ENCODE measurements at regions not wholly inside any gene's neighbourhood (a gene's known extent, or its start where the extent isn't known, plus 50 kb on each side); places are given as distances from the start of the nearest gene placed in this dataset.

DNA sequence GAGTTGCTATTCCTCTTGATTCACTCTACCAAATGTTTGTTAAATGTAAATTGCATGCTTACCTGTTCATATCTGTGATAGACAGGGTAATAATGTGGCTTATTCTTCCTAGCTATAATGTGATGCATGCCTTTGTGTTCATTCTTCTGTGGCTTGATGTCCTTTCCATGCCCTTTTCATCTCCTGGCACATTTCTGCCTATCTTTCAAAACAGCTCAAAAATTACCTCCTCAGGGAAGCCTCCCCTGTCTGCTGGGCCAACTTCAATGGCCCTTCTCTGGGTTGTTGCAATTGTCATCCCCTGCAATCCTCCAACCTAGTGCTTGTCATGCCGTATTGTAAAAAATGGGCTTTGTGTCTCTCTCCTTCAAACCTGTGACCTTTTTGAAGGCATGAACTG lies 52.8 kb upstream of the LHCGR start (continued):
- TF ChIP-seq, protein P1, sequence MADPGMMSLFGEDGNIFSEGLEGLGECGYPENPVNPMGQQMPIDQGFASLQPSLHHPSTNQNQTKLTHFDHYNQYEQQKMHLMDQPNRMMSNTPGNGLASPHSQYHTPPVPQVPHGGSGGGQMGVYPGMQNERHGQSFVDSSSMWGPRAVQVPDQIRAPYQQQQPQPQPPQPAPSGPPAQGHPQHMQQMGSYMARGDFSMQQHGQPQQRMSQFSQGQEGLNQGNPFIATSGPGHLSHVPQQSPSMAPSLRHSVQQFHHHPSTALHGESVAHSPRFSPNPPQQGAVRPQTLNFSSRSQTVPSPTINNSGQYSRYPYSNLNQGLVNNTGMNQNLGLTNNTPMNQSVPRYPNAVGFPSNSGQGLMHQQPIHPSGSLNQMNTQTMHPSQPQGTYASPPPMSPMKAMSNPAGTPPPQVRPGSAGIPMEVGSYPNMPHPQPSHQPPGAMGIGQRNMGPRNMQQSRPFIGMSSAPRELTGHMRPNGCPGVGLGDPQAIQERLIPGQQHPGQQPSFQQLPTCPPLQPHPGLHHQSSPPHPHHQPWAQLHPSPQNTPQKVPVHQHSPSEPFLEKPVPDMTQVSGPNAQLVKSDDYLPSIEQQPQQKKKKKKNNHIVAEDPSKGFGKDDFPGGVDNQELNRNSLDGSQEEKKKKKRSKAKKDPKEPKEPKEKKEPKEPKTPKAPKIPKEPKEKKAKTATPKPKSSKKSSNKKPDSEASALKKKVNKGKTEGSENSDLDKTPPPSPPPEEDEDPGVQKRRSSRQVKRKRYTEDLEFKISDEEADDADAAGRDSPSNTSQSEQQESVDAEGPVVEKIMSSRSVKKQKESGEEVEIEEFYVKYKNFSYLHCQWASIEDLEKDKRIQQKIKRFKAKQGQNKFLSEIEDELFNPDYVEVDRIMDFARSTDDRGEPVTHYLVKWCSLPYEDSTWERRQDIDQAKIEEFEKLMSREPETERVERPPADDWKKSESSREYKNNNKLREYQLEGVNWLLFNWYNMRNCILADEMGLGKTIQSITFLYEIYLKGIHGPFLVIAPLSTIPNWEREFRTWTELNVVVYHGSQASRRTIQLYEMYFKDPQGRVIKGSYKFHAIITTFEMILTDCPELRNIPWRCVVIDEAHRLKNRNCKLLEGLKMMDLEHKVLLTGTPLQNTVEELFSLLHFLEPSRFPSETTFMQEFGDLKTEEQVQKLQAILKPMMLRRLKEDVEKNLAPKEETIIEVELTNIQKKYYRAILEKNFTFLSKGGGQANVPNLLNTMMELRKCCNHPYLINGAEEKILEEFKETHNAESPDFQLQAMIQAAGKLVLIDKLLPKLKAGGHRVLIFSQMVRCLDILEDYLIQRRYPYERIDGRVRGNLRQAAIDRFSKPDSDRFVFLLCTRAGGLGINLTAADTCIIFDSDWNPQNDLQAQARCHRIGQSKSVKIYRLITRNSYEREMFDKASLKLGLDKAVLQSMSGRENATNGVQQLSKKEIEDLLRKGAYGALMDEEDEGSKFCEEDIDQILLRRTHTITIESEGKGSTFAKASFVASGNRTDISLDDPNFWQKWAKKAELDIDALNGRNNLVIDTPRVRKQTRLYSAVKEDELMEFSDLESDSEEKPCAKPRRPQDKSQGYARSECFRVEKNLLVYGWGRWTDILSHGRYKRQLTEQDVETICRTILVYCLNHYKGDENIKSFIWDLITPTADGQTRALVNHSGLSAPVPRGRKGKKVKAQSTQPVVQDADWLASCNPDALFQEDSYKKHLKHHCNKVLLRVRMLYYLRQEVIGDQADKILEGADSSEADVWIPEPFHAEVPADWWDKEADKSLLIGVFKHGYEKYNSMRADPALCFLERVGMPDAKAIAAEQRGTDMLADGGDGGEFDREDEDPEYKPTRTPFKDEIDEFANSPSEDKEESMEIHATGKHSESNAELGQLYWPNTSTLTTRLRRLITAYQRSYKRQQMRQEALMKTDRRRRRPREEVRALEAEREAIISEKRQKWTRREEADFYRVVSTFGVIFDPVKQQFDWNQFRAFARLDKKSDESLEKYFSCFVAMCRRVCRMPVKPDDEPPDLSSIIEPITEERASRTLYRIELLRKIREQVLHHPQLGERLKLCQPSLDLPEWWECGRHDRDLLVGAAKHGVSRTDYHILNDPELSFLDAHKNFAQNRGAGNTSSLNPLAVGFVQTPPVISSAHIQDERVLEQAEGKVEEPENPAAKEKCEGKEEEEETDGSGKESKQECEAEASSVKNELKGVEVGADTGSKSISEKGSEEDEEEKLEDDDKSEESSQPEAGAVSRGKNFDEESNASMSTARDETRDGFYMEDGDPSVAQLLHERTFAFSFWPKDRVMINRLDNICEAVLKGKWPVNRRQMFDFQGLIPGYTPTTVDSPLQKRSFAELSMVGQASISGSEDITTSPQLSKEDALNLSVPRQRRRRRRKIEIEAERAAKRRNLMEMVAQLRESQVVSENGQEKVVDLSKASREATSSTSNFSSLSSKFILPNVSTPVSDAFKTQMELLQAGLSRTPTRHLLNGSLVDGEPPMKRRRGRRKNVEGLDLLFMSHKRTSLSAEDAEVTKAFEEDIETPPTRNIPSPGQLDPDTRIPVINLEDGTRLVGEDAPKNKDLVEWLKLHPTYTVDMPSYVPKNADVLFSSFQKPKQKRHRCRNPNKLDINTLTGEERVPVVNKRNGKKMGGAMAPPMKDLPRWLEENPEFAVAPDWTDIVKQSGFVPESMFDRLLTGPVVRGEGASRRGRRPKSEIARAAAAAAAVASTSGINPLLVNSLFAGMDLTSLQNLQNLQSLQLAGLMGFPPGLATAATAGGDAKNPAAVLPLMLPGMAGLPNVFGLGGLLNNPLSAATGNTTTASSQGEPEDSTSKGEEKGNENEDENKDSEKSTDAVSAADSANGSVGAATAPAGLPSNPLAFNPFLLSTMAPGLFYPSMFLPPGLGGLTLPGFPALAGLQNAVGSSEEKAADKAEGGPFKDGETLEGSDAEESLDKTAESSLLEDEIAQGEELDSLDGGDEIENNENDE (IDR thresholded peaks at IDR 0.05; ENCODE audit: insufficient replicate concordance, low read length) = no peak
- TF ChIP-seq, protein P2, sequence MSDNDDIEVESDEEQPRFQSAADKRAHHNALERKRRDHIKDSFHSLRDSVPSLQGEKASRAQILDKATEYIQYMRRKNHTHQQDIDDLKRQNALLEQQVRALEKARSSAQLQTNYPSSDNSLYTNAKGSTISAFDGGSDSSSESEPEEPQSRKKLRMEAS (IDR thresholded peaks at IDR 0.05) = no peak
- TF ChIP-seq GABPA (IDR thresholded peaks at IDR 0.05; ENCODE audit: borderline replicate concordance, insufficient read depth, low read length) = no peak
